ENCODE measurements at regions not wholly inside any gene's neighbourhood (a gene's known extent, or its start where the extent isn't known, plus 50 kb on each side); places are given as distances from the start of the nearest gene placed in this dataset.
A peak's percentile ranks its signal among the peaks of the same experiment; 100 is the strongest.

GRCh38 chr16:85466989-85467388, 146.1 kb upstream of the GSE1 start:
- DNase-seq (ENCODE audit: low read depth) = no peak

DNA sequence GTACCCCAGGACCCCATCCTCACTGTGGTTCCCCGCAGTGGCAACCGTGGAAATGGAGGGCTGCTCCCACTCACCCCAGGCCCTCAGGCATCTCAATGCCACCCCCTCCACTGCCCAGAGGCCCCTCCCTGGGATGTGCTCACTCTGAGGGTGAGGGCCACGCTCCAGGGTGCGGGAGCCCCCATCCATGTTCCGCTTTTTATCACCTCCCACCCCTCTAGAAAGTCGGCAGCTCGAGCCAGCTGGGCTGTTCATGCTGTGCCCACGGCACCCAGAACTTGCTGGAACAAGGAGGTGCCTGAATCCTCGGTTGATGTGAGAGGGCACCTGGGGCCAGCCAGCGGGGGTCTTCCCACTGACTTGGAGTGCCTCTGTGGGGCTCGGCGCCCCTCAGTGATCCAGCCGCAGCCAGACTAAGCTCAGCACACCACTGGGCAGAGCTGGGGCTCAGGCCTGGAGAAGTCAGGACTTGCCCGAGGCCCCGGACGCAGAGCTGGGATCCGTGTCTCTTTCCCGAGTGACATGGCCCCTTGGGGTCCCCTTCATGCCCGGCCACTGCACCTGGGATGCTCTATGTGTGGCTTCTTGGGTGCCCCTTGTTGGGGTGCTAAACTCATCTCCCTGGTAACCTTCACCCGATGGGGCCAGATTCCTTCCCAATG, 143.1 kb upstream of the GSE1 start:
- no peak for DNase-seq (ENCODE audit: low read depth)

DNA sequence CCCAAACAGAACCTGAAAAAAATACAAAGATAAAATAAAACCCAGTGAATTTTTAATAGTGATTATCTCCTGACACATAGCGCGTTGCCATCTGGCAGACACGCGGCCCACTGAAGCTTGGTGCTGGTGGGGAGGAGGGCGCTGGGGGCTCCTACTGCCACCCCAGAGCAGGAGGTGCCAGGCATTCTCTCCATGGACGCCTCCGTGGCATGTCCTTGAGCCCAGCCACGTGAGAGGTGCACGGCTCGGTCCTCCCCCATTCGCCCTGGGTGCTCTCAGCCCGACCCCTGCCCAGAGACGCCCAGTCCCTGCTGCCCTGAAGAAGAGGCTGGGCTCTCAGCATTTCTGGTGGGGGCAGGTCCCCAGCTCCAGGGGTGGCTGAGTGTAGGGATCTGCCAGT, 142.2 kb upstream of the GSE1 start:
- no peak for DNase-seq (ENCODE audit: low read depth)

DNA sequence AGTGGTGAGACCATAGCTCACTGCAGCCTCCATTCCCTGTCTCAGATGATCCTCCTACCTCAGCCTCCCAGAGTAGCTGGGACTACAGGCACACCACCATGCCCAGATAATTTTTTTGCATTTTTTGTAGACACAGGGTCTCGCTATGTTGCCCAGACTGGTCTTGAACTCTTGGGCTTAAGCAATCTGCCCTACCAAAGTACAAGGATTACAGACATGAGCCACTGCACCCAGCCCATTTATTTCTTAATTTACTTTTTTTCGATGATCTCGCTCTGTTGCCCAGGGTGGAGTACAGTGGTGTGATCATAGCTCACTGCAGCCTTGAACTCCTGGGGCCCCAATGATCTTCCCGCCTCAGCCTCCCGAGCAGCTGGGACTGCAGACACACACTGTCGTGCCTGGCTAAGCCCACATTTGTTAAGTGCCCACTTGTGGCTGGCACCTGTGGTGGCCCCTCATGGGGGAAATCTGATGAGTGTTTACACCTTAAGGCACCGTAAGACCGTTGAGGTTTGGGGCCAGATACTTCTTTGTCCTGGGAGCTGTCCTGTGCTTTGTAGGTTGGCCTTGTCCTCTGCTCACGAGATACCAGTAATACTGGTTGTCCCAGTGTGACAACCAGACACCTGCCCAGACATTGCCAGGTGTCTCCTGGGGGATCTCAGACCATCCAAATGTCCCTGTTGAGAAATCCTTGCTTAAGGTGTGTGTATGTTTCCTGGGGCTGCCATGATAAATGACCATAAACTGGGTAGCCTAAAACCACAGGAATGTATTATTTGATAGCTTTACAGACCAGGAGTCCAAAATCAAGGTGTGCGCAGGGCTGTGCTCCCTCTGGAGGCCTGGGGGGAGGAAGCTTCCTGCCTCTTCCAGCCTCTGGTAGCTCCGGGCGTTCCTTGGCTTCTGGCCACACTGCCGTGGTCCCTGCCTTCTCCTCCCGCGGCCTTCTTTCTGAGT, 141.4 kb upstream of the GSE1 start:
- no peak for DNase-seq (ENCODE audit: low read depth)

DNA sequence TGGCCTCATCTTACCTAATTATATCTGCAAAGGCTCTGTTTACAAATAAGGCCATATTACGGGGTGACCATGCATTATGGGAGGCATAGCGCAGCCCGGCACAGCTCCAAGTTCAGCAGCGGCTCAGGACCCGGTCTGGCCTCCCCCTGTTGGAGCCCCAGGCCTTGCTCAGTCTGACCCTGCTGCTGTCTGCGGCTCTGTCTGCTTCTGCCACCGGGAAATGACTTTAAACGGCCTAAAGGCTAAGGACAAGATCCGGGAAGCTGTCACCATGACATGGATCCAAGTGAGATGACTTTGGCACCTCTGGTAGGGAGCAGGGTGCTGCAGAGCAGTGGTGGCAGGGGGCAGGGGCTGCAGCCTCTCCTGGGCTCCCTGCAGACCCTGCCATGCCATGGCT, 140.6 kb upstream of the GSE1 start:
- DNase-seq (ENCODE audit: low read depth) = no peak

DNA sequence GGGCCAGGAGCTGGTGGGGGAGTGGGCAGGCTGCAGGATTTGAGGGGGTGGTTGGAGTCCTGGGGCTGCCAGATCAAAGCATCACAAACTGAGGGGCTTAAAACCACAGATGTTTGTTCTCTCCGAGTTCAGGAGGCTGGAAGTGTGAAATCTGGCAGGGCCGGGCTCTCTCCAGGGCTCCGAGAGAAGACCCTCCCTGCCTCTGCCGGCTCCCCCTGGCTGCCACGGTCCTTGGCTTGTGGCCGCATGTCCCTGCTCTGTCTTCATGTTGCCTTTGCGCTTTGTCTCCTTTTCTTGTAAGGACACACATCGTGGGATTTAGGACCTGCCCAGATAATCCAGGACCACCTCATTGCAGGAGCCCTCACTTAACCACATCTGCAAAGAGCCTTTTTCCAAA, 139.8 kb upstream of the GSE1 start:
- no peak for DNase-seq (ENCODE audit: low read depth)

DNA sequence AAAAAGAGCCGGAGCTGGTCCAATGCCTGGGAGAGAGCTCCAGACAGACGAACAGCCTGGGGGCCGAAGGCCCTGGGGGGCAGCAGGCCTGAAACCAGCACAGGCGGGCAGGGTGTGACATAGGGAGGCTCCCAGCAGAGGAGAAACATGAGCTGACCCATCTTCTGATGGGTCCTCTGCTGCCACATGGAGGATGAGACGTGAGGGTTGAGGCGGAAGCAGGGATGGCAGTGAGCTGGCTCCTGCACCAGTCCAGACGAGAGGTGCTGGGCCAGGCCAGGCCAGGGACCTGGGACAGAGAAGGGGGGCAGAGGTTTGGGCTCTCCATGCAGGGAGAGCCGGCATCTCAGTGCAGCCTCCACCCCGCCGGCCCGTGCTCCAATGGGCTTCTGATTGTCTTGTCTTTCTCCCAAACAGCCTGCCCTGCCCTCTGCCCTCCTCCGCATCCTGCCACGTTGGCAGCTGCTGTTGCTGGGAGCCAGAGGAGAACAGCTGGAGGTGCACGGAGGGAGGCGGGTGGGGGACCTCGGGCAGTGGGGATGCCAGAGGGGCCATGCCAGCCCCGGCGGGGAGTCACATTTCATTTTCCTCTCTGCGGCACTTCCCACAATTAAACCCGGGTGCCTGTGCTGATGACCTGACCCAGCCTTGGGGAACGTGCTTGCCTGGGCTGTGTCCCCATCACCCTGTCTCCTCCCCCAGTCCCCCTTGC, 139.1 kb upstream of the GSE1 start:
- peak; percentile 83 for DNase-seq (ENCODE audit: low read depth)

DNA sequence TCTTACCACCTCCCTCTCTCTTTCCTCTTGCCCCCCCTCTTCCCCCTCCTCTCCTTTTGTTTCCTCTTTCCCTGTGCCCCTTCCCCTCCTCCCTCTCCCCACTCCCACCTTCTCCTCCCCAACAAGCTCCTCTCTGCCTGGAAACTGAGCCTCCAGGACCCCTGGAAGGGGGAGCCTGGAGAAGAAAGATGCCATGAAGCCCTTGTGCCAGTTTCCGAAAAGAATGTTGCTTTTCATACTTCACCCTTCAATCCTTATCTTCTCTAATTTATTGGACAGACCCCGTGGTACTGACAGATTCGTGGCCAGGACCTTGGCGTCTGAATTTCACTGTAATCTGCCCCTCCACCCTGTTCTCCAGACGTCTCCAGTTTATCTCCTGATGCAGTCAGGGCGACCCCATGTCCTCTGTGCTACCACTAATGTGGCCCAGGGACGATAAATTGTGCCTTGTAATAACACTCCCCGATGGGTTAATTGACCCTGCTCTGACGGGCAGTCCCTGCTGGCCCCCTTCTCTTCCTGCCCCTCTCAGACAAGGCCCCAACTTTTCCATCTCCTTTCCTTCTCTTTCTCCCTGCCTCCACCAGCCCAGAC, 138.4 kb upstream of the GSE1 start:
- no peak for DNase-seq (ENCODE audit: low read depth)

DNA sequence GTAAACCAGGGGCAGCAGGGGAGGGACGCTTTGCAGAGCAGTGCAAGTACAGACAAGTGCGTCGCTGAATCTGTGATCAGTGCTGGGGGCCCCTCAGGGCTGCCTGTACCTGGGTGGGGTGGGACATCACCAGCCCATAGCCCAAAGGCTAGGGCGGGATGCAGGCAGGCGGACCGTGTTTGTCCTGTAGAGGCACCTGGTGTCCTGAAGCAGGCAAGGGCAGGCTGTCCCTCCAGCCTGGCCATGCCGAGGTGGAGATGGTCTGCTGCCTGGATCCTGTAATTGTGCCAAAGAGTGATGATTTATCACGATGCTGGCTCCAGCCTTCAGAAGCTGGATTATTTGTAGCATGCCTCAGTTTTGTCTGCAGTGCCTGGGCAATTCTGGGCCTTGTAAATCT, 137.9 kb upstream of the GSE1 start:
- DNase-seq (ENCODE audit: low read depth) = no peak

DNA sequence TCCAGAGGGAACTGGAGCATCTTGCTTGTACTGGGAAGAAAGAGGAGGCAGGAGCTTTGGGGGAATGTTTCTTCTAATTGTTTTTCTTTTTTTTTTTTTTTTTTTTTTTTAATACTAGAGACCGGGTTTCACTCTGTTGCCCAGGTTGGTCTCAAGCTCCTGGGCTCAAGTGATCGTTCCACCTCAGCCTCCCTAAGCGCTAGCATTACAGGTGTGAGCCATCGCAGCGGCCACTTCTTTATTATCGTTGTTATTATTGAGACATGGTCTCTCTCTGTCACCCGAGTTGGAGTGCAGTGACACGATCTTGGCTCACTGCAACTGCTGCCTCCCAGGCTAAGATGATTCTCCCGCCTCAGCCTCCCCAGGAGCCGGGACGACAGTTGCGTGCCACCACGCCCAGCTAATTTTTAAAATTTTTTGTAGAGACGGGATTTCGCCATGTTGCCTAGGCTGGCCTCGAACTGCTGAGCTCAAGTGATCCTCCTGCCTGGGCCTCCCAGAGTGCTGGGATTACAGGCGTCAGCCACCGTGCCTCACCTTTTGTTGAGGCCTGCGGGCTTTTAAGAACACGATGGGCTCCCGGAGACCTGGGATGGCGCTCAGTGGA, 137.3 kb upstream of the GSE1 start:
- no peak for DNase-seq (ENCODE audit: low read depth)

DNA sequence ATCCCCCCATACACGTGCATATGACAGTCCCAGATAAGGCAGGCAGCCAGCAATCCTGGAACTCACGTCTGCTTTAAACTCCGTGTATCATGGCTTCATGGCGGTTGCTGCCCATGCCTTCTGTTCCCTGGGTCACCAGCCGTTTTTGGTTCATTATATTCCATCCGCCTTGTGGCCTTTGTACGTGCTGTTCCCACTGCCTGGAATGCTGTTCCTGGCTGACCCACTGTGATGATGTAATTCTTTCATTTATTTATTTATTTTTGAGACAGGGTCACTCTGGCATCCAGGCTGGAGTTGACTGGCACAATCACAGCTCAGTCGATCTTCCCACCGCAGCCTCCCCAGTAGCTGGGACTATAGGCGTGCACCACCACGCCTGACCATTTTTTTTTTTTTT, 136.7 kb upstream of the GSE1 start:
- no peak for DNase-seq (ENCODE audit: low read depth)

GRCh38 chr16:85477801-85478363, 135.2 kb upstream of the GSE1 start:
- no peak for DNase-seq (ENCODE audit: low read depth)

DNA sequence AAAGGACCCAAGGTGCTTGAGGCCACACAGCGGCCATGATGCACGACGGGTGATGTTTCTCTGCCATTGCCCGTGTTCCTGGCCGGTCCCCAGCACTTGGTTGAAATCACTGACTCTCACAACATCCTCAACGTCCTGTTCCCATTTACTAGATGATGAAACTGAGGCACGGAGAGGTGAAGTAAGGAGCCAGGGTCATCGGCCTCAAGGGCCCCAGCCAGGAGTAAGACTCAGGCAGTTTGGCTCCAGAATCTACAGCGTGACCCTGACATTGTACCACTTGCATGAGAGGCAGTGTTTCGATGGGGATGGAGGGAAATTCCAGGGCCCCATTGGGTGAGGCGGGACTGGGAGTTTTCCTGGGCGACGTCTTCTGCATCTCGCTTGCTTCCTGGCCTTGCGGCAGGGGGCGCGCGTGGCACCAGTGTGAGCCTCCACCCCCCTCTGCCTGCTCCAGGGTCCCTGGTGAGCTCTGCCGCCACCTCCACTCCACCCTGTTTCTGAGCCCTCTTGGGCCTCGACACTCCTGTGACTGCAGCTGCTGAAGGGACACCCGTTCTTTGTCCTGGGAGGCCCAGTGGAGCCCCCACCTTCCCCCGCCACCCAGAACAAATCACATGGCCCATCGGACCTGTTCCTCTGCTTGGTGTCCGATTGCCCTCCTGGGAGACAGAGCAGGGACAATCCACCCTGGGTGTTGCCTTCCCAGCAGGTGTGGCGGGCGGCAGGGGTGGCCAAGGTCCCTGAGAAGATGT, 133.0 kb upstream of the GSE1 start:
- no peak for DNase-seq (ENCODE audit: low read depth)

DNA sequence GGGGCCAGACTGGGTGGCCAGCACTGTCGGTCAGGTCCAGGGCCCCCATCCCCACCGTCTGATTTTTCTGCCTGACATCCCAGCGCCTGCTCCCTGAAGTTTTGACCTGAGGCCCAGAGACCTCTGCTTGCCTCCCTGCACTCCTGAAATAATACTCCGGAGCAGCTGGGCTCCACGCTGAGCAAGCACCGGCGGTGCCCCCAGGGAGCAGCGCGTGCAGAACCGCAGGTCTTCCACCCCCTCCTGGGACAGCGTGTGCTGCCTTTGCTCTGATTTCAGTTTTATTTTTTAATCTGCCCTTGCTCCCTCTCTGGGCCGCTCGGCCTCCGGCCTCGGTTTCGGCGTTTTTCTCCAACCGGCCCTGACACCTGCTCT, 132.4 kb upstream of the GSE1 start:
- DNase-seq (ENCODE audit: low read depth) = no peak

- no peak for DNase-seq (ENCODE audit: low read depth)
Observed at GRCh38 chr16:85481206-85481605, 131.9 kb upstream of the GSE1 start.

- no peak for DNase-seq (ENCODE audit: low read depth)
Observed at GRCh38 chr16:85481738-85482137, 131.4 kb upstream of the GSE1 start.

- DNase-seq (ENCODE audit: low read depth) = no peak
Observed at GRCh38 chr16:85483424-85483823, 129.7 kb upstream of the GSE1 start.

DNA sequence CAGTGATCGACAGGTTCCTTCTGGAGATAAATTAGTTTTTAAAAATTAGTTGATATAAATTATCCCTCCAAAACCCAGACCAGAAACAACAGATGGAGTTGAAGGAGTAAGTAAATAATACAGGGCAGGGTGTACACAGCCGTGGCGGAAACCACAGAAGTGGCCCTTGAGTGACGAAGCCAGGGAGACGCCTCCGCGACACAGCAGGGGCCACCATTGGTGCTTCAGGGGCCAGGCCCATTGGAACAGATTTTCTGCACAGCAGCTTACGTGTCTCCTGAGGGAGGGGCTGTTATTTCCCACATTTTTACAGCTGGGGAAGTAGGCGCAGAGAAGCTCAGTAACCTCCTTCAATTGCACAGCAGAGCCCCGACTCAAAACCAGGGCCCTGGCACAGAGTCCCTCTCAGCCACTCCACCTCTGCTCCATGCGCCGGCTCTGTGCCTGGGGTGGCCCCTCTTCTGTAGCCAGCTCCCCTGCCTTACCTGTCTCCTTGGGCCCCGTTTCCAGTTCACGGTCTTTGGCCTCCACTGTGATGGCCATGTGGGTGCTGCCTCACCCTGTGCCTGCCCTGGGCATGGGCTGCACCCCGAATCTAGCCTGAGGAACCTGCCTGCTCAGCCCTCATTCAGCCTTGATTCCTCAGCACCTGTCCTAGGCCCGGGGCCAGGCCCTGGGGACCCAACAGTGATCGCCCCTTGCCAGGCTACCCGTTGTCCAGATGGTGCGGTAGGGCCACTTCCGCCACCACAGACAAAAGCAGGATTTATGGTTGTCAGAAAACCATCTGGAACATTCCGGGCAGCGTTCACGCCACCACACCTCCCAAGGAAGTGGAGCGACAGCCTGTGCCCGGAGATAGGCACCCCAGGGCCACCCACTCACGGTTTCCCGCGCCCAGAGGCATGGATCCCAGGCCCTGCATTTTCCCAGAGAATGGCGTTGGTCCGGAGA, 128.5 kb upstream of the GSE1 start:
- no peak for DNase-seq (ENCODE audit: low read depth)

- no peak for DNase-seq (ENCODE audit: low read depth)
Observed at GRCh38 chr16:85485379-85485778, 127.7 kb upstream of the GSE1 start.
